Skeletal muscle tissue (tissue), 3 donors: ENCODE measurements at regions not wholly inside any gene's neighbourhood (a gene's known extent, or its start where the extent isn't known, plus 50 kb on each side); places are given as distances from the start of the nearest gene placed in this dataset.

Experiments
- H3K27ac ChIP-seq: one replicate; pipeline ENCODE4 v1.7.0; 2013; ENCODE audit warnings: mild to moderate bottlenecking, low read depth, low read length, inconsistent platforms
- H3K27me3 ChIP-seq, 3 donors: one replicate each; pipeline ENCODE4 v1.7.0; 2013; ENCODE audit warnings: low read length in 3 of 3; ENCODE audit not compliant: control insufficient read depth in 3 of 3, insufficient read depth in 3 of 3
- H3K36me3 ChIP-seq, 3 donors: one replicate each; pipeline ENCODE4 v1.7.0; 2013; ENCODE audit warnings: low read length in 3 of 3; ENCODE audit not compliant: control insufficient read depth in 3 of 3, insufficient read depth in 3 of 3
- H3K4me1 ChIP-seq, 3 donors: one replicate each; pipeline ENCODE4 v1.7.0; 2013; ENCODE audit warnings: low read length in 3 of 3, mild to moderate bottlenecking in 3 of 3; ENCODE audit not compliant: control insufficient read depth in 3 of 3, insufficient read depth in 3 of 3
- H3K4me3 ChIP-seq, 3 donors: one replicate each; pipeline ENCODE4 v1.7.0; 2013; ENCODE audit warnings: low read length in 3 of 3
- H3K9ac ChIP-seq, 3 donors: one replicate each; pipeline ENCODE4 v1.7.0; 2013; ENCODE audit warnings: low read length in 3 of 3, mild to moderate bottlenecking in 3 of 3, moderate library complexity in 2 of 3, low read depth in 1 of 3
- H3K9me3 ChIP-seq, 3 donors: one replicate each; pipeline ENCODE4 v1.7.0; 2013; ENCODE audit warnings: low read length in 3 of 3; ENCODE audit not compliant: control insufficient read depth in 3 of 3
- donor health status: Osteomylitis.

DNA sequence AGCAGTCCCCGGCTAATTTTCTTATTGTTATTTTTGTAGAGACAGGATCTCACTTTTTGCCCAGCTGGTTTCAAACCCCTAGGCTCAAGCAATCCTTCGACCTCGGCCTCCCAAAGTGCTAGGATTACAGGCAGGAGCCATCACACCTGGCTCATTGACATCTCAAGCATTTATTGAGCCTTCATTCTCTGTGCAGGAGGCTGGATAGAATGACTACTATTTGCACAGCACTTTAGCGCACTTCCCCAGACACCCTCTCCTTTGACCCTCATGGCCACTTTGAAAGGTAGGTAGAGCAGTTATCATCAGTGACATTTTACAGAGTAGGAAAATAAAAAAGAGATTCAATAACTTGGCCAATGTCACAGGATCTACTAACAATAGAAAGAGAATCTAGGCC, 124.0 kb upstream of the STXBP5 start:
- H3K27me3 ChIP-seq, result no peaks in the 10 kb centered on the region
- H3K36me3 ChIP-seq, result no peaks in the 10 kb centered on the region
- no peak overlapping the region for H3K27ac ChIP-seq
- no peaks in the 10 kb centered on the region for H3K9me3 ChIP-seq
- H3K9ac ChIP-seq, result no peak overlapping the region
- peaks cover 0 to 4% (median 0%) of the 10 kb centered on the region in 3 donors for H3K4me1 ChIP-seq
- H3K4me3 ChIP-seq, result no peak overlapping the region

DNA sequence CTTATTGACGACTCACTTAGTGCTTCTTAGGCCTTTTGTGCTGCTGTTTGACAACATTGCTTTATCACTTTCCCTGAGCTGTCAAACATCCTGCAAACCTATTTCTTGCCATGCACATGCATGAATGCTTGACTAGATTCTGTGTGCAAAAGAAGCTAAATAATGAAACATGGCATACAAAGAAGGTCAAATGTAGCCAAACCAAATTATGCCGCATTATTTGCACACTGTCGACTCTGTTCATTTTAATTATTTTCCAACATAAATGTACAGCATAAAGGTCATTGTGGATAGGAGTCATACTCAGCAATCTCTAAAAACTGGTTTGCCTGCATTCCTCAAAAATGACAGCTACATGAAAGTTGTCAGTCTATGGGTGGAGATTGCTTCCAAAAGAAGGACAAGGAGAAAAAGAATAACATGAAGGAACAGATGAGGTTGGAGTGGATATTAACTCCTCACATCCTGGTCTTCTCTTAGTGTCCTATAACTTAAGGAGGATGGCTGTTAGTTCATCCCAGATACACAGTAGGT, 123.1 kb upstream of the STXBP5 start:
- Histone ChIP-seq H3K4me1 (peaks cover 0 to 4% (median 0%) of the 10 kb centered on the region in 3 donors), H3K27ac (no peak overlapping the region)

DNA sequence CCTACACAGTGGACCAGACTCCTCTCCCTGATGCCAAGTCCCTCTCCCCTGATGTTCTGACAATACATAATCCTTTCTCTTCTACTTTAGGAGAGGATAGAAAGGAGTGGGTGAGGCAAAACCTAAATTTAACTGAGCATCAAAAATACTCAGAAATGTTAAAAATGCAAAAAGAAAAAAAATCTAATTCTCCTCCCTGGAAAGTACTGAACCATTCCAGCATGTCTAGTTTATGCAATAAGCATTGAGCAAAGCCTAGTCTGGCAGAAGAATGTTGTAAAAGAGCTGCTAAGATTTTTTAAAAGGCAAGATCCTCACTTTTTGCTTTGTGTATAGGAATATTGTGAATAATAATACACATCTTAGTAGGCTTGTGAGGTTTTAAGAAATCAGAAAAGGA, 116.6 kb upstream of the STXBP5 start:
- Histone ChIP-seq H3K36me3 (no peaks in the 10 kb centered on the region), H3K27ac (no peak overlapping the region), H3K27me3 (no peaks in the 10 kb centered on the region), H3K9ac (no peak overlapping the region), H3K9me3 (peaks cover 3 to 6% (median 4%) of the 10 kb centered on the region in 3 donors), H3K4me3 (no peak overlapping the region), H3K4me1 (no peaks in the 10 kb centered on the region)

More for the DNA sequence above, 123.1 kb upstream of the STXBP5 start:
- Histone ChIP-seq H3K36me3 (no peaks in the 10 kb centered on the region), H3K27me3 (no peaks in the 10 kb centered on the region), H3K4me3 (no peak overlapping the region), H3K9ac (no peak overlapping the region), H3K9me3 (no peaks in the 10 kb centered on the region)

DNA sequence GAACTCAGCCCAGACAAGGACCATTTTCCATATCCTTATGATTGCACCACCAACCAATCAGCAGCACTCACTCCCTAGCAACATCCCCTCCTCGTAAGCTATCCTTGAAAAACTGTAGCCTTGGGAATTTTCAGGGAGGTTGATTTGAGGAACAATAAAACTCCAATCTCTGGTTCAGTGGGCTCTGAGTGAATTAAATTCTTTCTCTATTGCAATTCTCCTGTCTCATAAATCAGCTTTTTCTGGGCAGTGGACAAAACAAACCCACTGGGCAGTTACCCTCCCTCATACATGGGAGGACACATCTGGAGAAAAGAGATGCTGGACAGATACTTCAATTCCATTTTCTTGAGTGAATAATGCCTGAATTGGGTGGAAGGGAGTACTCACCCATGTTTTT, 115.4 kb upstream of the STXBP5 start:
- H3K9ac ChIP-seq, result no peak overlapping the region
- peaks cover 3 to 6% (median 4%) of the 10 kb centered on the region in 3 donors for H3K9me3 ChIP-seq
- no peaks in the 10 kb centered on the region for H3K27me3 ChIP-seq
- H3K4me3 ChIP-seq, result no peak overlapping the region
- H3K27ac ChIP-seq, result no peak overlapping the region
- H3K4me1 ChIP-seq, result no peaks in the 10 kb centered on the region
- no peaks in the 10 kb centered on the region for H3K36me3 ChIP-seq

DNA sequence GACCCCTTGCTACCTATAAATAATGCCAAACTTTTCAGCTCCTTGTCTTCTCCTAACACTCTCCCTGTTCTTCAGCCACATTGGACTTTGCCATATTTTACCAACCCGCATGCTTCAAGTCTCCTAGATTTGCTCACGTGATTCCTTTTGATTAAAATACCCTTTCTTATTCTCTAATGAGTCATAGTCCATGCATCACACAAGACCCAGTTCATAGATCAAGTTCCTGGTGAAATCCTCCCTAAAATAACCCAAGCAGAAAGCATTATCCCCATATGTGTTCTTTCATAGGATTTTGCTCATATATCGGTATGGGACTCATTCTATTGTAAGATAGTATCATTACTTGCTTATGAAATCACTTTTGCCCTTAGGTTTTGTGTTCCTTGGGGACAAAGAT, 108.9 kb upstream of the STXBP5 start:
- H3K27ac ChIP-seq, result no peak overlapping the region
- H3K4me3 ChIP-seq, result no peak overlapping the region
- H3K4me1 ChIP-seq, result no peaks in the 10 kb centered on the region
- peaks cover 0 to 4% (median 0%) of the 10 kb centered on the region in 3 donors for H3K9me3 ChIP-seq
- H3K27me3 ChIP-seq, result no peaks in the 10 kb centered on the region
- H3K36me3 ChIP-seq, result no peaks in the 10 kb centered on the region
- no peak overlapping the region for H3K9ac ChIP-seq

DNA sequence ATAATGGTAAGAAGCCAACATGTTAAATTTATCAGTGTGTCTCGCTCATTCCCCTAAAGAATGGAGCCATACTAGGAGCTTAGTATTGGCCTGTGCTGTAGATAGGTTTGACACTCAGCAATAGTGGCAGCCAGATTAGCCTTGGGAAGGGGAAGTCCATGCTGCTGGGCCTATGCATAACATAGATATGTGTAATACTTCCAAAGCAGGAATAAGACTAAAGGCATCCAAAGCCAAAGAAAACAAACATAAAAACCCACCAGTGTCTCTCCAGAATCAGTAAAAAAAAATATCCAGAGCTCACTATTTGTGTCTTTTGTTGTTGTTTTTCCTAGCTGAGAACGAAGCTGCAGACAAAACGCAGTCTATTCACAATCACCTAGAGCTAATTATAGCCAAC, 104.2 kb upstream of the STXBP5 start:
- no peaks in the 10 kb centered on the region for H3K27me3 ChIP-seq
- no peaks in the 10 kb centered on the region for H3K9me3 ChIP-seq
- H3K4me3 ChIP-seq, result no peak overlapping the region
- no peaks in the 10 kb centered on the region for H3K4me1 ChIP-seq
- H3K9ac ChIP-seq, result no peak overlapping the region
- H3K27ac ChIP-seq, result no peak overlapping the region
- no peaks in the 10 kb centered on the region for H3K36me3 ChIP-seq

DNA sequence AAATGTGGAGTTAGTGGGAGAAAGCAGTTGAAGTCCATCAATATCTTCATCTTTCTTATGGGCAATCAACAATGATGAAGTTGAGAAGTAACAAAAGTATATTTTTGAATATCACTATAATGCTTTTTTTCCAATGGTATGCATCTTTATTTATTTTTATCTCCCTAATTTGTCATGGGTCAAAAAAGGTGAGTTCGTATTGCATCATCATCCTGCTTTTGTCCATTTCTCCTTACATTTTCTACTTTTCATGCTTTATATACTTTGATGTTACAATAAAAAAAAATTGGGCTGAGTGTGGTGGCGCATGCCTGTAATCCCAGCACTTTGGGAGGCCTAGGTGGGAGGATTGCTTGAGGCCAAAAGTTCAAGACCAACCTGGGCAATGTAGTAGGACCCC, 101.2 kb upstream of the STXBP5 start:
- Histone ChIP-seq H3K9me3 (no peaks in the 10 kb centered on the region), H3K36me3 (no peaks in the 10 kb centered on the region), H3K4me3 (no peak overlapping the region), H3K27me3 (no peaks in the 10 kb centered on the region), H3K27ac (no peak overlapping the region), H3K9ac (no peak overlapping the region), H3K4me1 (no peaks in the 10 kb centered on the region)

DNA sequence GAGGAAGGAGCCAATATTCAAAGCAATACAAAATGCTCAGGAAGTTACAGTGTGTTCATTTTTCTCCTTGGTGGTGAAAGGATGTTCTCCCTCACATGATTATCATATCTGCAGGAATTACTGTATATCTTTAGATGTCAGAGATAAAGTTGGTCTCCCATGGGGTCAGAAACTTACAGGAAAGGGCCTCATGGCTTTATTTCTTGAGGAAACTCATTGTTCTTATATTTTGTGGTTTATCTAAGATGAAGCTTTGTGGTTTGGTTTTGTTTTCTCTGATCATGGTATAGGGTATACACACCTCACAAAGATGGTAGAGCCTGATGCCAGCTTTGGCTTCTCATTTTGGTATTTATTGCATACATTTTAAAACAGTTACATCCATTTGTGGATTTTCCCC, 100.5 kb upstream of the STXBP5 start:
- Histone ChIP-seq H3K4me1 (no peaks in the 10 kb centered on the region), H3K27ac (no peak overlapping the region), H3K4me3 (no peak overlapping the region), H3K9ac (no peak overlapping the region), H3K9me3 (no peaks in the 10 kb centered on the region), H3K36me3 (no peaks in the 10 kb centered on the region), H3K27me3 (no peaks in the 10 kb centered on the region)

DNA sequence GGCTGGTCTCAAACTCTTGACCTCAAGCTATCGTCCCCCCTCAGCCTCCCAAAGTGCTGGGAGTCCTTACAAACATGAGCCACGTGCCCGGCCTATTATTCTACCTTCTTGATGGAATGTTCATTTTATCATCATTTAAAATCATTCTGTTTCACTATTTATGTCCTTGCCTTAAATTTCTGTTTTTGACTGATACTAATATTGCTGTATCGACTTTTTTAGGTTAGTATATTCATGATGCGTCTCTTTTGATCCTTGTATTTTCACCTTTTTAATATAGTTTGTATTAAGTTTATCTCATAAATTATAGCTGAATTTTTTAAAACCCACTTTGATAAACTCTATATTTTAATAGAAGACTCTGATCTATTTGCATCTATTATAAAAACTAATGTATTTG, 98.4 kb upstream of the STXBP5 start:
- no peaks in the 10 kb centered on the region for H3K27me3 ChIP-seq
- no peak overlapping the region for H3K27ac ChIP-seq
- no peaks in the 10 kb centered on the region for H3K36me3 ChIP-seq
- no peak overlapping the region for H3K4me3 ChIP-seq
- no peaks in the 10 kb centered on the region for H3K9me3 ChIP-seq
- H3K9ac ChIP-seq, result no peak overlapping the region
- H3K4me1 ChIP-seq, result no peaks in the 10 kb centered on the region

DNA sequence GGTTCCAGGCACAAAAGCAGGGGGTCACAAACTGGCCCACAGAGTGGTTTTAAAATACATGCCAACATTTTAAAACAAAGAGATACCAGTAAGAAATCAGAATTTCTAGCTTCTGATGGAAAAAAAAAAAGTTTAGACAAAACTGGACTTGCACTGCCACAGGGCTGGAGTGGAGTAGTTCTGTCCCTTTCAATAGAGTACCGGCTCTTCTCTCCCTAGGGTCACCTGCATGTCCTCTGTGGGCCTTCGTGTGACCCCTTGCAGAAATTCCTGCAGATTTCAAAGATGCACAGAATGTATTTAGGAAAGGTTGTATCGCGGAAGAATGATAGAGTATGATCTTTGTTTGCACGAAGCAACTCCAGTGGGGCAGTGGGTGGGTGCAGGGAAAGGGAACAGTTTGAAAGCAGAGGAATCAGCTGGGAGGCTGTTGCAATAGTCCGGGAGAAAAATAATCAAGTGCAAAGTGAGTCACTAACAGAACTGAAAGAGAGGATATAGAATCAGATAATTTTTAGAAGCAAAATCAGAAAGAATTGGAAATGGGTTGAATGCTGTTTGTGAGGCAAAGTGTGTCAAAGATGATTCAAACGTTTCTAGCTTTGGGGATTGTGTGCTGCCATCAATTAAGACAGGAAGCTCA, 97.3 kb upstream of the STXBP5 start:
- Histone ChIP-seq H3K9ac (no peak overlapping the region), H3K4me1 (no peaks in the 10 kb centered on the region), H3K27ac (no peak overlapping the region), H3K27me3 (no peaks in the 10 kb centered on the region), H3K9me3 (no peaks in the 10 kb centered on the region), H3K36me3 (no peaks in the 10 kb centered on the region), H3K4me3 (no peak overlapping the region)
